Ovary (tissue), 7 donors: ENCODE measurements at regions not wholly inside any gene's neighbourhood (a gene's known extent, or its start where the extent isn't known, plus 50 kb on each side); places are given as distances from the start of the nearest gene placed in this dataset.
"Not testable (repeated sequence)": the region's sequence is repeated elsewhere in the genome, so short reads cannot be mapped to it uniquely, and the experiment has no call there.

ENCODE experiments used
- DNase-seq, 5 donors: peaks; one replicate each; pipeline ENCODE4 v3.0.0-alpha.2; 2019 to 2020
- H3K27ac ChIP-seq, 2 donors: fragments of 200-600 bp; one replicate each; pipeline versions ENCODE4 v1.5.1 to v1.8.0; 2019 to 2022
- H3K27me3 ChIP-seq: fragments of 200-600 bp; one replicate; pipeline ENCODE4 v1.8.0; 2022
- H3K36me3 ChIP-seq: fragments of 200-600 bp; sonication (generic); one replicate; pipeline ENCODE4 v1.5.1; 2019
- H3K4me1 ChIP-seq: one replicate; pipeline ENCODE4 v1.8.1; 2013; ENCODE audit warnings: mild to moderate bottlenecking, moderate library complexity; ENCODE audit not compliant: insufficient read depth
- H3K4me3 ChIP-seq: fragments of 200-600 bp; sonication (generic); one replicate; pipeline ENCODE4 v1.5.1; 2017
- H3K9me3 ChIP-seq, 2 donors: fragments of 200-600 bp in 1 of 2; sonication (generic) in 1 of 2; one replicate each; pipeline versions ENCODE4 v1.5.1 to v1.8.1; 2013 to 2019; ENCODE audit warnings: mild to moderate bottlenecking in 1 of 2, moderate library complexity in 1 of 2
- CTCF ChIP-seq, 3 donors: fragments of 450-650 bp in 2 of 3; fragments of 200-600 bp in 1 of 3; IDR thresholded peaks; one replicate each; pipeline versions ENCODE4 v1.5.1 to v1.8.0; 2016 to 2022; ENCODE audit warnings: antibody characterized with exemption in 3 of 3, mild to moderate bottlenecking in 1 of 3
- EP300 ChIP-seq: sonication (generic); formaldehyde crosslinking; IDR thresholded peaks from one replicate; pipeline ENCODE4 v1.6.1; 2017; ENCODE audit warnings: antibody characterized with exemption
- POLR2A ChIP-seq: fragments of 450-650 bp; IDR thresholded peaks from one replicate; pipeline ENCODE4 v1.6.1; 2017; ENCODE audit warnings: antibody characterized with exemption, mild to moderate bottlenecking, moderate library complexity
- whole genome bisulfite sequencing, 3 donors: extraction: QIAGEN DNeasy Blood & Tissue Kit in 1 of 3; methylation state at CpG; one replicate each; pipeline versions ENCODE4 v1.1.5 to v1.1.7; 2013 to 2017; 5-methylcytosine and 5-hydroxymethylcytosine counted together
- intact Hi-C, 4 donors: fragments of 100-400 bp; cut with DNase I; formaldehyde crosslinking; loops; one replicate each; pipeline versions ENCODE4 v1.11.0 to v1.15.1; 2022 to 2023
- donor health status: DM: no; HTN: no; CAD: no; lungs with moderate emphysema.
- donor health status: DM: no; HTN: no; CAD: no.
- donor health status: Bipolar disorder and iron deficiency.
- donor health status: DM: no; HTN: no; CAD: no.
- donor health status: DM: yes; HTN: yes; CAD: no.

- intact Hi-C loops, H3K27me3 ChIP-seq, DNase-seq, H3K4me1 ChIP-seq, H3K4me3 ChIP-seq, H3K36me3 ChIP-seq, H3K27ac ChIP-seq: not testable (repeated sequence)
- H3K9me3 ChIP-seq = peaks cover 8 to 12% of the 10 kb centered on the region in 2 donors
- 58 to 71% (median 60%) methylated on average over 1 of the region's 1 CpG for WGBS, 3 donors
These were observed 4490.7 kb upstream of the OR11H1 start for GRCh38 chr22:11037314-11037713.

GRCh38 chr22:11037814-11038213, 4490.2 kb upstream of the OR11H1 start:
- H3K36me3 ChIP-seq, H3K4me3 ChIP-seq, H3K9me3 ChIP-seq, H3K27ac ChIP-seq, intact Hi-C loops, DNase-seq, H3K4me1 ChIP-seq, H3K27me3 ChIP-seq: not testable (repeated sequence)
- WGBS, 3 donors = 58 to 62% (median 61%) methylated on average over 2 of the region's 2 CpGs

- H3K9me3 ChIP-seq, intact Hi-C loops, H3K27ac ChIP-seq, DNase-seq, H3K36me3 ChIP-seq, H3K27me3 ChIP-seq, H3K4me1 ChIP-seq, H3K4me3 ChIP-seq: not testable (repeated sequence)
- 61 to 75% (median 70%) methylated on average over 7 of the region's 7 CpGs for WGBS, 3 donors
These were observed 4489.2 kb upstream of the OR11H1 start for GRCh38 chr22:11038786-11039185.

GRCh38 chr22:11041416-11041815, 4486.6 kb upstream of the OR11H1 start:
- H3K27me3 ChIP-seq, DNase-seq, intact Hi-C loops, H3K4me3 ChIP-seq, H3K4me1 ChIP-seq, H3K27ac ChIP-seq, H3K36me3 ChIP-seq, H3K9me3 ChIP-seq: not testable (repeated sequence)
- WGBS, 3 donors = 57 to 65% (median 59%) methylated on average over 9 of the region's 9 CpGs

GRCh38 chr22:11042116-11042515, 4485.9 kb upstream of the OR11H1 start:
- Histone ChIP-seq H3K4me1 (no peaks in the 10 kb centered on the region), H3K9me3 (peaks cover 0 to 9% of the 10 kb centered on the region in 2 donors), H3K27me3 (no peaks in the 10 kb centered on the region), H3K36me3 (no peaks in the 10 kb centered on the region), H3K27ac (no peak overlapping the region), H3K4me3 (no peak overlapping the region)
- 25 to 37% (median 37%) methylated on average over 6 of the region's 6 CpGs for WGBS, 3 donors
- intact Hi-C loops = no loop called here
- TF ChIP-seq CTCF (IDR thresholded peaks at IDR 0.05) = no peak
- TF ChIP-seq POLR2A = no peak
- TF ChIP-seq EP300 = no peak
- DNase-seq = no peak

GRCh38 chr22:11043289-11043688, 4484.7 kb upstream of the OR11H1 start:
- H3K4me3 ChIP-seq, H3K27ac ChIP-seq, DNase-seq, H3K36me3 ChIP-seq, H3K9me3 ChIP-seq, H3K27me3 ChIP-seq, H3K4me1 ChIP-seq, intact Hi-C loops: not testable (repeated sequence)

GRCh38 chr22:11048884-11049283, 4479.1 kb upstream of the OR11H1 start:
- H3K27me3 ChIP-seq, H3K4me3 ChIP-seq, H3K9me3 ChIP-seq, DNase-seq, H3K27ac ChIP-seq, H3K36me3 ChIP-seq, intact Hi-C loops, H3K4me1 ChIP-seq: not testable (repeated sequence)
- 80 to 86% (median 84%) methylated on average over 1 of the region's 1 CpG for WGBS, 3 donors

GRCh38 chr22:11050226-11050625, 4477.8 kb upstream of the OR11H1 start:
- H3K4me1 ChIP-seq, H3K27me3 ChIP-seq, intact Hi-C loops, H3K4me3 ChIP-seq, DNase-seq, H3K36me3 ChIP-seq, H3K9me3 ChIP-seq, H3K27ac ChIP-seq: not testable (repeated sequence)
- WGBS, 3 donors = 69 to 87% (median 75%) methylated on average over 8 to 11 of the region's 11 CpGs

GRCh38 chr22:11051401-11052112, 4476.4 kb upstream of the OR11H1 start:
- DNase-seq, H3K27me3 ChIP-seq, H3K27ac ChIP-seq, H3K4me3 ChIP-seq, intact Hi-C loops, H3K9me3 ChIP-seq, H3K4me1 ChIP-seq, H3K36me3 ChIP-seq: not testable (repeated sequence)
- WGBS, 3 donors = 55 to 64% (median 59%) methylated on average over 7 to 9 of the region's 9 CpGs

GRCh38 chr22:11053403-11054344, 4474.3 kb upstream of the OR11H1 start:
- H3K9me3 ChIP-seq, H3K36me3 ChIP-seq, H3K27me3 ChIP-seq, H3K27ac ChIP-seq, H3K4me1 ChIP-seq, intact Hi-C loops, H3K4me3 ChIP-seq: not testable (repeated sequence)
- WGBS, 3 donors = 57 to 64% (median 64%) methylated on average over 24 of the region's 24 CpGs
- peak in 1 of 5 donors; percentile 20 for DNase-seq
